Mesodermal cell (in vitro differentiated cells): ENCODE measurements at regions not wholly inside any gene's neighbourhood (a gene's known extent, or its start where the extent isn't known, plus 50 kb on each side); places are given as distances from the start of the nearest gene placed in this dataset.

Experiments
- H3K27ac ChIP-seq: 2 replicates; pipeline ENCODE4 v1.7.0; 2013; ENCODE audit warnings: mild to moderate bottlenecking, low read depth, low read length, moderate library complexity; ENCODE audit not compliant: severe bottlenecking
- H3K36me3 ChIP-seq: 2 replicates; pipeline ENCODE4 v1.7.1; 2013; ENCODE audit warnings: mild to moderate bottlenecking, low read length, moderate library complexity; ENCODE audit not compliant: control insufficient read depth, insufficient read depth
- H3K4me1 ChIP-seq: one replicate; pipeline ENCODE4 v1.7.1; 2013; ENCODE audit warnings: mild to moderate bottlenecking, low read length; ENCODE audit not compliant: insufficient read depth, control insufficient read depth, poor library complexity, severe bottlenecking
- H3K4me3 ChIP-seq: 2 replicates; pipeline ENCODE4 v1.7.0; 2013; ENCODE audit warnings: low read length, control low read depth, mild to moderate bottlenecking; ENCODE audit not compliant: insufficient read depth, poor library complexity, severe bottlenecking; ENCODE audit errors: extremely low read depth
- H3K9me3 ChIP-seq: 2 replicates; pipeline ENCODE4 v1.7.1; 2013; ENCODE audit warnings: mild to moderate bottlenecking, low read length, moderate library complexity; ENCODE audit not compliant: control insufficient read depth
- WGBS, 2 experiments: methylation state at CpG; one replicate each; pipeline ENCODE4 v1.1.5; 2013; ENCODE audit warnings: missing lambda C conversion rate in 2 of 2; ENCODE audit not compliant: insufficient coverage in 2 of 2; 5-methylcytosine and 5-hydroxymethylcytosine counted together

DNA sequence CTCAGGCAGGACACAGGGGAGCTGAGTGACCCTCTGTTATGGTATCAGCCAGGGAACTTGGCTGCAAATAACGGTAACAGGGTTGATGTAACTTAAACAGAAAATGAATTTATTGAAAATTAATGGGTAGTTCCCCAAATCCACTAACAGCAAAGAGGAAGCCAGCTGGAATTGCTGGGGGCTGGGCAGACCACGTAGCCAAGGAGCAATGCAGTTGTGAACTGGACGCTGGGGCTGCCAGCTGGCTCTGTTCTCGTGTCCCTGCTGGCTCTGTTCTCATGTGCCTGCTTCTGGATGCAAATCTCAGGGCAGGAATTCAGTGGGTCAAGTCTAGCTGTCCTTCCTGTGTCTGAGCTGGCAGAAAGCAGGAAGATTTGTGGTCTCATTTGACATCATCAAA, 1383.3 kb upstream of the TMEM132C start:
- Histone ChIP-seq H3K27ac (no peak overlapping the region), H3K4me1 (no peaks in the 10 kb centered on the region), H3K36me3 (no peaks in the 10 kb centered on the region), H3K9me3 (no peaks in the 10 kb centered on the region), H3K4me3 (no peak overlapping the region)
- 68 to 70% methylated on average over 2 to 3 of the region's 4 CpGs for WGBS, 2 experiments

DNA sequence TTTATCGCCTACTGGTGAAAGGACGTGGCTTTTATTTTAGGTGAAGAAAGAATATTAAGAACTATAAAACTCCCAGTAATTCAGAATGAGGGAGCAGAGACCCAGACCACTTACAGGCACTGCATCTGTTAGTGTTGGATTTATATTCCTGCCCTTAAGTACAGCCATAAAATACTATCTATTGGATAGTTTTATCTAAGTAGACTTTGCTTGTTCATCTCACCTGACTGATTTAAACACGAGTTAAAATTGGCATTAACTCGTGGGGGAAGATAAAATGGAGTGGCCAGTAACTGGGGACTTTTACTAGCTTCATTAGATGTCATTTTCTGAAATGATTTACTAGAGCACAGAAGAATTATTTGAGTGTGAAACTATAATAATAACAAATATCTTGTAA, 1377.5 kb upstream of the TMEM132C start:
- H3K4me1 ChIP-seq = no peaks in the 10 kb centered on the region
- H3K27ac ChIP-seq = no peak overlapping the region
- no CpG with 5 or more reads among the region's 4 CpGs for WGBS, 2 experiments
- no peaks in the 10 kb centered on the region for H3K36me3 ChIP-seq
- H3K4me3 ChIP-seq = no peak overlapping the region
- H3K9me3 ChIP-seq = no peaks in the 10 kb centered on the region

DNA sequence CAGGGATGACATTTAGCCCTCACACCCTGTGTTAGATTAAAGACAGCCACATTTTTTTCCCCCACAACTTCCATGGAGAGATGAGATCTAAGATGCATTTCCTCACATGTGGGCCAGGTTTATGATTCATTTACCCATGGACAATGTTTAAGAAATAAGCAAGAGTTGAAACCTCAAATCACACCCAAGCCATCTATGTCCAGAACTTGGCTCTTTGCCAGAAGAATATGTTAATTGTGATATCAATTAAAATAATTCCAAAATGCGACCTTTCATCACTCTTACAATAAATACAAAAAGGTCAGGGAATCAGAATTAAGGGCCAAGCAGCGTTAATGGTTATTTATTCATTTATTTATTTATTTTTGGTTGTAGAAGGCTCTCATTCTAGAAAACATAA, 1376.9 kb upstream of the TMEM132C start:
- no peaks in the 10 kb centered on the region for H3K36me3 ChIP-seq
- no peak overlapping the region for H3K4me3 ChIP-seq
- no peaks in the 10 kb centered on the region for H3K9me3 ChIP-seq
- H3K4me1 ChIP-seq = no peaks in the 10 kb centered on the region
- WGBS, 2 experiments = no CpG with 5 or more reads among the region's 2 CpGs
- H3K27ac ChIP-seq = no peak overlapping the region

DNA sequence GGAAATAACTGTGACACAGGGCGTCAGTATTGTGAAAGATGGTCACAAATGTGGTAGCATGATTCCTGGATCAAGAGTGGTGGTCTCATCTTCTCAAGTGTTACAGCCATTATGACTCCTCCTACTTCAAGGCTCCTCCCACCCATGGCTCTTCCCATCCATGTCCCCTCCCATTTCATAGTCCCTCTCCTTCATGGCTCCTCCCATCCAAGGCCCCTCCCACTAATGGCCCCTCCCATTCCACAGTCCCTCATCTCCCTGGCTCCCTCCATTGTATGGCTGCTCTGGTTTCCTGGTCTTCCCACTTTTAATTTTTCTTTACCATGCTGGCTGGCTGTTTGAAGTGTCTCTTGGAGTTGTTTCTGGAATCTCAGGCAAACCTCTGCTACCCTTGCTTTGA, 1375.2 kb upstream of the TMEM132C start:
- no peak overlapping the region for H3K27ac ChIP-seq
- H3K36me3 ChIP-seq = no peaks in the 10 kb centered on the region
- no peaks in the 10 kb centered on the region for H3K9me3 ChIP-seq
- H3K4me1 ChIP-seq = peaks cover 3% of the 10 kb centered on the region
- H3K4me3 ChIP-seq = no peak overlapping the region
- 67% methylated on average over 1 of the region's 1 CpG; no CpG with 5 or more reads in 1 of the 2 experiments for WGBS, 2 experiments

DNA sequence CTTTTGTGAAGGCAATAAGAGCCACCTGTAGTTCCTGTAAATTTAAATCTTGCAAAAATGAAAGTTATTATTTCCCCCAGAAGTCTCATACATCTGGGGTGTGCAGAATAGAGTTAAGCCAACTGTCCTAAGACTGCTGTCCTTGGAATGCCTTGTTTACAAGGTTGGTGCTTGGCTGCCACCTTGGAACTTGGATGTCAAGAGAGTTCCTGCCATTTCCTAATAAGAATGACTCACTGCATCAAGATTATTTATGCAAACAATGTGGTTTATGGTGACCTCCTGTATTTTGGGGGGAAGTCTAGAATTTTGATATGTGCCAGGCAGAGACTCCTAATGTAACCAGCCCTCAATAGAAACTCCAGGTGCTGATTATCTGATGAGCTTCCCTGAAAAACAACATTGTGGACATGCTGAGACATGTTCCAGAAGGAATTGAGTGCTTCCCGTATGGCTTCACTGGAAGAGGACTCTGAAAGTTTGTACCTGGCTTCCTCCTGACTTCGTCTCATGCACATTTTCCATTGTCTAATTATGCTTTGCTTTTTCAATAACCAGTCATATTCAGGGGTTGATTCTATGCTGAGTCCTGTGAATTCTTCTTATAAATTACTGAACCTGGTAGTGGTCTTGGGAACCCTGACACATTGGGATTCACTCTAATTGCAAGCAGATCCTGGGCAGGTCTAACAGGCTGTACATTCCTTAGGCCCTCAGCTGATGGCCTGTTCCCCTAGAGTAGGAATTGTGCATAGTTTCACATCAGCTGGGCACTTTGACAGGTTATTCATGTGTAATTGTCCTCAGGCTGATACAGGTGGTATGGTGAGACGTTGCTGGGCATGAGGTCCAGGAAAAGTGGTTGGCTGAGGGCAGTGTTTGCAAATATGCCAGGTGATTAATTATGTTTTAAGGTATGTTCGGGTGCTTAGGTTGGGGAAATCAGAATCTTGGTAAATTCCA, 1370.7 kb upstream of the TMEM132C start:
- WGBS, 2 experiments = 95 to 97% methylated on average over 2 to 3 of the region's 4 CpGs
- H3K4me1 ChIP-seq = peaks cover 3% of the 10 kb centered on the region
- H3K9me3 ChIP-seq = no peaks in the 10 kb centered on the region
- no peaks in the 10 kb centered on the region for H3K36me3 ChIP-seq
- H3K27ac ChIP-seq = no peak overlapping the region
- H3K4me3 ChIP-seq = no peak overlapping the region

DNA sequence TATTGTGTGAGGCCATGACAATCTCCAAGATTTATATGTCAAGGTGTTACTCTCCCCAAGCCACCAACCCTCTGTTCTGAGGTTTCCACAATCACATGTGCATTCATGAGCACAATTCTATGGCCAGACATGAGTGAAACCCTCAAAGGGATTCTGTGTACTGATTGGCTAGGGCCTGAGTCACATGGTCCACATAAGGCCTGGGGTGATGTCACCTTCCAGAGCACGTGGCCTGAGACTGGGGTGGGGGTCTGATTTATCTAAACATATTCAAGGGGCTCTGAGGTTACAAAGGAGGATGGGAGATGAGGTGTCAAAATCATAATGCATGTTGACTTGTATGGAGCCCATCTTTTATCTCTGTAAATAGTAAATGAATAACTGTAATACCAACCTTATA, 1369.9 kb upstream of the TMEM132C start:
- Histone ChIP-seq H3K36me3 (no peaks in the 10 kb centered on the region), H3K4me1 (peaks cover 3% of the 10 kb centered on the region), H3K4me3 (no peak overlapping the region), H3K27ac (no peak overlapping the region), H3K9me3 (no peaks in the 10 kb centered on the region)
- WGBS, 2 experiments = 50% methylated on average over 1 of the region's 1 CpG; no CpG with 5 or more reads in 1 of the 2 experiments

DNA sequence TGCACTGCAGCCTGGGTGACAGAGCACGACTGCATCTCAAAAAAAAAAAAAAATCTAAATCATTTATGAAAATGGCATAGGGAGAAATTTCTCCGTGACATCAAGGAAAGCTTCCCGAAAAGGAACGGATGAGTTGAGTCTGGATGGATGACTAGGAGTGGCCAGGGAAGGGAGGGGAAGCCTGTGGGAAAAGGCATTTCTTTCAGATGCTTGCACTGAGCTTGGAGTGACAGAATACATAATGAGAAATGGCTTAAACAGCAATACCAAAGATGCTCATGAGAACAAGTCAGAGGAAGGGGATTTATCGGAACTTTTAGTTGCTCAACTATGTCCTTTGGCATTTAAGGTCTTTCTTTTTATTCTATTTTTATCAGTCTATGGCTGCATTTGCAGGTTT, 1369.2 kb upstream of the TMEM132C start:
- Histone ChIP-seq H3K4me3 (no peak overlapping the region), H3K4me1 (peaks cover 3% of the 10 kb centered on the region), H3K27ac (no peak overlapping the region), H3K36me3 (no peaks in the 10 kb centered on the region), H3K9me3 (no peaks in the 10 kb centered on the region)
- 86 to 92% methylated on average over 3 to 4 of the region's 5 CpGs for WGBS, 2 experiments

- Histone ChIP-seq H3K9me3 (no peaks in the 10 kb centered on the region), H3K36me3 (no peaks in the 10 kb centered on the region), H3K4me1 (peaks cover 3% of the 10 kb centered on the region), H3K27ac (no peak overlapping the region), H3K4me3 (no peak overlapping the region)
- 87 to 92% methylated on average over 3 of the region's 4 CpGs for WGBS, 2 experiments
Observed at GRCh38 chr12:126898562-126898961, 1368.4 kb upstream of the TMEM132C start.

GRCh38 chr12:126899926-126900792, 1366.8 kb upstream of the TMEM132C start:
- Histone ChIP-seq H3K4me3 (no peak overlapping the region), H3K27ac (no peak overlapping the region), H3K36me3 (no peaks in the 10 kb centered on the region), H3K9me3 (no peaks in the 10 kb centered on the region), H3K4me1 (peaks cover 3% of the 10 kb centered on the region)
- WGBS, 2 experiments = 88 to 90% methylated on average over 22 to 24 of the region's 31 CpGs

DNA sequence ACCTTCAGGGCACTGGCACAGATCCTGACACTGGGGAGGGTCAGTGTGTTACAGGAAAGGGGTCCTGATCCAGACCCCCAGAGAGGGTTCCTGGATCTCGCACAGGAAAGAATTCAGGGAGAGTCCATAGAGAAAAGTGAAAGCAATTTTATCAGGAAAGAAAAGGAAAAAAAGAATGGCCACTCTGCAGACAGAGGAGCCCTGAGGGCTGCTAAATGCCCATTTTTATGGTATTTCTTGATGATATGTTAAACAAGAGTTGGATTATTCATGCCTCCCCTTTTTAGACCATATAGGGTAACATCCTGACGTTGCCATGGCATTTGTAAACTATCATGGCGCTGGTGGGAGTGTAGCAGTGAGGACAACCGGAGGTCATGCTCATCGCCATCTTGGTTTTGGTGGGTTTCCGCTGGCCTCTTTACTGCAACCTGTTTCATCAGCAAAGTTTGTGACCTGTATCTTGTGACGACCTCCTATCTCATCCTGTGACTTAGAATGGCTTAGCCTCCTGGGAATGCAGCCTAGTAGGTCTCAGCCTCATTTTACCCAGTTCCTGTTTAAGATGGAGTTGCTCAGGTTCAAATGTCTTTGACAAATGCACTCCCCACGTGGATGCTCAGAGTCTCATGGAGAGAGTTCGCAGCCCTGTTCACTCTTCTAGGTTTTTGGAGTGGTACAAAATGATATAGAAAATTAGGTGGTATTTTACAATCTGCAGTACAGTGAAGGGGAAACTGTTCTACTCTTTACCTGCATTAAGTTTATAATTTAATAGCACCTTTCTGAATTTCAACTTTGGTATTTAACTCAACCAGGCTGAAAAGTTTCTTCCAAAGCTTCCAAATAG, 1363.7 kb upstream of the TMEM132C start:
- H3K4me1 ChIP-seq = no peaks in the 10 kb centered on the region
- H3K27ac ChIP-seq = no peak overlapping the region
- H3K9me3 ChIP-seq = no peaks in the 10 kb centered on the region
- H3K4me3 ChIP-seq = no peak overlapping the region
- 70 to 78% methylated on average over 4 to 5 of the region's 9 CpGs for WGBS, 2 experiments
- no peaks in the 10 kb centered on the region for H3K36me3 ChIP-seq
